ENCODE measurements at regions not wholly inside any gene's neighbourhood (a gene's known extent, or its start where the extent isn't known, plus 50 kb on each side); places are given as distances from the start of the nearest gene placed in this dataset.

DNA sequence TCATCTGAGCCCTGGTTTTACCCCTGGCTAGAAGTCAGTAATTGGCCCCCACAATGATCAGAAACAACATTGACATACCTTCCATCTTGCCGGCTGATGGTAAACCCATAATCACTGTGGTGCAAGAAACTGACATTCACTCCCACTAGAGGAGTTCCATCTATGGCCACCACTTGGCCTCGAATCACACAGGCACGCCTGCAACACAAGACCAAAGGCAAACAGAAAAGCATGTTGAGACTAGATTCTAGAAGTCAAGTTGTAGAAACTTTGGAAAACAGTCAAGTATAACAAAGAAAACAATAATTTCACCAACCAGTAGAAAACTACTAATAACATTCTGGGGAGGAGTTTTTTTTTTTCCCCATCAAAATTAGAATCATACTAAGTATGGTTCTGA lies 183.4 kb downstream of the SH2D1A start:
- TF ChIP-seq POLR2A (IDR thresholded peaks at IDR 0.05; ENCODE audit: low read depth, low read length) = no peak
- no peak for TF ChIP-seq TAF1 (IDR thresholded peaks at IDR 0.05; ENCODE audit: borderline replicate concordance, low read depth, low read length)
- TF ChIP-seq POLR2AphosphoS5 (IDR thresholded peaks at IDR 0.05; ENCODE audit: low read depth, low read length) = no peak

All from GM12892 (cell line).